ENCODE measurements at regions not wholly inside any gene's neighbourhood (a gene's known extent, or its start where the extent isn't known, plus 50 kb on each side); places are given as distances from the start of the nearest gene placed in this dataset.

- intact Hi-C loops (cut with micrococcal nuclease), result no loop called here
- Mint-ChIP-seq H3K27ac (no peak overlapping the region), H3K9me3 (peaks cover 0 to 1% (median 0%) of the 10 kb centered on the region in 7 donors), H3K36me3 (no peaks in the 10 kb centered on the region), H3K4me3 (no peak overlapping the region), H3K27me3 (ENCODE audit: low read depth in 3 of 3) (no peaks in the 10 kb centered on the region), H3K4me1 (no peaks in the 10 kb centered on the region)
- no peak overlapping the region for H3K4me3 ChIP-seq (replicated peaks in 1 of 3; ENCODE audit: low read depth in 2 of 3, low read length in 3 of 3)
- H3K4me2 ChIP-seq (replicated peaks; ENCODE audit: extremely low read depth, low read length, poor library complexity, severe bottlenecking), result no peak overlapping the region
- WGBS (ENCODE audit: insufficient coverage), result 75% methylated on average over 2 of the region's 3 CpGs
- no peaks in the 10 kb centered on the region for H3K36me3 ChIP-seq (replicated peaks in 1 of 2; ENCODE audit: control insufficient read depth in 1 of 2, insufficient read depth in 2 of 2, low read length in 2 of 2)
- H3K27ac ChIP-seq (ENCODE audit: low read depth in 1 of 2, low read length in 2 of 2), result no peak overlapping the region
- no peak overlapping the region for H2AFZ ChIP-seq (ENCODE audit: insufficient read depth, low read depth, low read length, poor library complexity, severe bottlenecking)
- H3K79me2 ChIP-seq (ENCODE audit: insufficient read depth, low read length), result no peaks in the 10 kb centered on the region
- no peaks in the 10 kb centered on the region for H3K9me3 ChIP-seq (replicated peaks in 1 of 2; ENCODE audit: control insufficient read depth in 1 of 2, insufficient read depth in 1 of 2, low read length in 2 of 2)
- H3K9ac ChIP-seq (ENCODE audit: insufficient read depth, low read length, poor library complexity, severe bottlenecking), result no peak overlapping the region
- no peaks in the 10 kb centered on the region for H3K27me3 ChIP-seq (ENCODE audit: control insufficient read depth in 2 of 2, insufficient read depth in 2 of 2, low read length in 2 of 2)
- no peak for TF ChIP-seq CTCF (IDR thresholded peaks at IDR 0.05)
- no peaks in the 10 kb centered on the region for H4K20me1 ChIP-seq (ENCODE audit: insufficient read depth, low read length)
- no peaks in the 10 kb centered on the region for H3K4me1 ChIP-seq (ENCODE audit: control insufficient read depth in 1 of 2, insufficient read depth in 2 of 2, low read length in 2 of 2)
- DNase-seq, result no peak
Measured at GRCh38 chr6:90982051-90982450, 395.2 kb upstream of the MAP3K7 start.

GRCh38 chr6:90978046-90978445, 391.2 kb upstream of the MAP3K7 start:
- no peaks in the 10 kb centered on the region for H3K36me3 ChIP-seq (replicated peaks in 1 of 2; ENCODE audit: control insufficient read depth in 1 of 2, insufficient read depth in 2 of 2, low read length in 2 of 2)
- H3K4me2 ChIP-seq (replicated peaks; ENCODE audit: extremely low read depth, low read length, poor library complexity, severe bottlenecking), result no peak overlapping the region
- no peak overlapping the region for H3K4me3 Mint-ChIP-seq
- H3K27ac Mint-ChIP-seq, result no peak overlapping the region
- no peaks in the 10 kb centered on the region for H3K27me3 ChIP-seq (ENCODE audit: control insufficient read depth in 2 of 2, insufficient read depth in 2 of 2, low read length in 2 of 2)
- no peaks in the 10 kb centered on the region for H3K4me1 Mint-ChIP-seq
- TF ChIP-seq CTCF (IDR thresholded peaks at IDR 0.05), result no peak
- 50% methylated on average over 1 of the region's 4 CpGs for WGBS (ENCODE audit: insufficient coverage)
- H3K27ac ChIP-seq (ENCODE audit: low read depth in 1 of 2, low read length in 2 of 2), result no peak overlapping the region
- intact Hi-C loops (cut with micrococcal nuclease), result no loop called here
- H3K36me3 Mint-ChIP-seq, result no peaks in the 10 kb centered on the region
- no peaks in the 10 kb centered on the region for H3K4me1 ChIP-seq (ENCODE audit: control insufficient read depth in 1 of 2, insufficient read depth in 2 of 2, low read length in 2 of 2)
- no peaks in the 10 kb centered on the region for H3K9me3 ChIP-seq (replicated peaks in 1 of 2; ENCODE audit: control insufficient read depth in 1 of 2, insufficient read depth in 1 of 2, low read length in 2 of 2)
- H3K79me2 ChIP-seq (ENCODE audit: insufficient read depth, low read length), result no peaks in the 10 kb centered on the region
- no peak for DNase-seq
- peaks cover 0 to 2% (median 0%) of the 10 kb centered on the region in 3 donors for H3K27me3 Mint-ChIP-seq (ENCODE audit: low read depth in 3 of 3)
- H3K9me3 Mint-ChIP-seq, result peaks cover 0 to 4% (median 0%) of the 10 kb centered on the region in 7 donors
- H3K4me3 ChIP-seq (replicated peaks in 1 of 3; ENCODE audit: low read depth in 2 of 3, low read length in 3 of 3), result no peak overlapping the region
- no peak overlapping the region for H2AFZ ChIP-seq (ENCODE audit: insufficient read depth, low read depth, low read length, poor library complexity, severe bottlenecking)
- no peak overlapping the region for H3K9ac ChIP-seq (ENCODE audit: insufficient read depth, low read length, poor library complexity, severe bottlenecking)
- H4K20me1 ChIP-seq (ENCODE audit: insufficient read depth, low read length), result no peaks in the 10 kb centered on the region
